ENCODE measurements at regions not wholly inside any gene's neighbourhood (a gene's known extent, or its start where the extent isn't known, plus 50 kb on each side); places are given as distances from the start of the nearest gene placed in this dataset.
A peak's percentile ranks its signal among the peaks of the same experiment; 100 is the strongest.

- Histone ChIP-seq H3K4me1 (no peaks in the 10 kb centered on the region), H3K27me3 (no peaks in the 10 kb centered on the region), H3K27ac (no peak overlapping the region), H3K36me3 (replicated peaks in 1 of 2; ENCODE audit: insufficient read depth in 1 of 2, low read depth in 2 of 2) (no peaks in the 10 kb centered on the region), H3K4me3 (no peak overlapping the region), H3K9me3 (no peaks in the 10 kb centered on the region)
- TF ChIP-seq POLR2A (IDR thresholded peaks at IDR 0.05) (no peak), CTCF (IDR thresholded peaks at IDR 0.05) (no peak)
- WGBS, 2 donors = 67 to 80% methylated on average over 2 of the region's 2 CpGs
- DNase-seq (no peak), ATAC-seq (no peak)
- intact Hi-C loops (cut with DNase I) = loop anchor here (10.0 kb wide), 1 partner anchor 568 kb away; no protein-coding TSS in a partner anchor
Observed at GRCh38 chr9:34907044-34907443, 51.0 kb upstream of the PHF24 start.

GRCh38 chr9:34899535-34900158 is 58.4 kb upstream of the PHF24 start:
- H3K27me3 ChIP-seq = peaks cover 0 to 3% of the 10 kb centered on the region in 2 donors
- H3K36me3 ChIP-seq (replicated peaks in 1 of 2; ENCODE audit: insufficient read depth in 1 of 2, low read depth in 2 of 2) = no peaks in the 10 kb centered on the region
- no peak overlapping the region for H3K4me3 ChIP-seq
- 24 to 25% methylated on average over 6 to 7 of the region's 7 CpGs for WGBS, 2 donors
- intact Hi-C loops (cut with DNase I) = loop anchor here (10.0 kb wide), 1 partner anchor 575 kb away; no protein-coding TSS in a partner anchor
- TF ChIP-seq POLR2A (IDR thresholded peaks at IDR 0.05) (no peak), CTCF (IDR thresholded peaks at IDR 0.05) (peak; percentile 50 to 86 (median 83))
- H3K4me1 ChIP-seq = no peaks in the 10 kb centered on the region
- DNase-seq = peak; percentile 73 to 84 (median 78)
- no peak overlapping the region for H3K27ac ChIP-seq
- H3K9me3 ChIP-seq = no peaks in the 10 kb centered on the region
- peak; percentile 92 for ATAC-seq

GRCh38 chr9:34898846-34899245 is 59.2 kb upstream of the PHF24 start:
- ATAC-seq = no peak
- H3K4me1 ChIP-seq = no peaks in the 10 kb centered on the region
- DNase-seq = no peak
- no peaks in the 10 kb centered on the region for H3K36me3 ChIP-seq (replicated peaks in 1 of 2; ENCODE audit: insufficient read depth in 1 of 2, low read depth in 2 of 2)
- 28 to 40% methylated on average over 8 of the region's 8 CpGs for WGBS, 2 donors
- H3K4me3 ChIP-seq = no peak overlapping the region
- TF ChIP-seq POLR2A (IDR thresholded peaks at IDR 0.05) (no peak), CTCF (IDR thresholded peaks at IDR 0.05) (no peak)
- intact Hi-C loops (cut with DNase I) = no loop called here
- no peaks in the 10 kb centered on the region for H3K9me3 ChIP-seq
- no peak overlapping the region for H3K27ac ChIP-seq
- H3K27me3 ChIP-seq = peaks cover 0 to 3% of the 10 kb centered on the region in 2 donors

- Histone ChIP-seq H3K27me3 (peaks cover 0 to 3% of the 10 kb centered on the region in 2 donors), H3K9me3 (no peaks in the 10 kb centered on the region), H3K4me3 (no peak overlapping the region), H3K4me1 (no peaks in the 10 kb centered on the region), H3K27ac (no peak overlapping the region), H3K36me3 (replicated peaks in 1 of 2; ENCODE audit: insufficient read depth in 1 of 2, low read depth in 2 of 2) (no peaks in the 10 kb centered on the region)
- intact Hi-C loops (cut with DNase I) = no loop called here
- peak in 1 of 7 experiments; percentile 7 for TF ChIP-seq CTCF (IDR thresholded peaks at IDR 0.05)
- TF ChIP-seq POLR2A (IDR thresholded peaks at IDR 0.05) = no peak
- ATAC-seq (no peak), DNase-seq (no peak)
- WGBS, 2 donors = 17 to 41% methylated on average over 2 of the region's 2 CpGs
Observed at GRCh38 chr9:34896112-34896511, 62.0 kb upstream of the PHF24 start.

GRCh38 chr9:34892886-34893285 is 65.2 kb upstream of the PHF24 start:
- no peak for ATAC-seq
- TF ChIP-seq CTCF (IDR thresholded peaks at IDR 0.05) (no peak), POLR2A (IDR thresholded peaks at IDR 0.05) (no peak)
- H3K36me3 ChIP-seq (replicated peaks in 1 of 2; ENCODE audit: insufficient read depth in 1 of 2, low read depth in 2 of 2) = no peaks in the 10 kb centered on the region
- no peaks in the 10 kb centered on the region for H3K9me3 ChIP-seq
- peaks cover 0 to 3% of the 10 kb centered on the region in 2 donors for H3K27me3 ChIP-seq
- no peak overlapping the region for H3K4me3 ChIP-seq
- no peak overlapping the region for H3K27ac ChIP-seq
- 46 to 53% methylated on average over 5 of the region's 5 CpGs for WGBS, 2 donors
- DNase-seq = no peak
- no peaks in the 10 kb centered on the region for H3K4me1 ChIP-seq
- intact Hi-C loops (cut with DNase I) = no loop called here

Data from body of pancreas (tissue), 4 donors.